SK-N-MC (cell line): ENCODE measurements at regions not wholly inside any gene's neighbourhood (a gene's known extent, or its start where the extent isn't known, plus 50 kb on each side); places are given as distances from the start of the nearest gene placed in this dataset.

Experiments used
- EZH2 ChIP-seq: fragments of 200-600 bp; sonication (generic); IDR thresholded peaks from one replicate; pipeline ENCODE4 v1.6.1; 2017; ENCODE audit warnings: antibody characterized with exemption
- FOXP2 ChIP-seq: optimal IDR thresholded peaks from 2 replicates; pipeline ENCODE3; 2011; ENCODE audit warnings: mild to moderate bottlenecking, moderate library complexity; ENCODE audit not compliant: insufficient read depth; ENCODE audit errors: extremely low read length, control extremely low read depth
- POLR2AphosphoS5 ChIP-seq: IDR thresholded peaks from 2 replicates; pipeline ENCODE4 v1.6.1; 2012; ENCODE audit warnings: mild to moderate bottlenecking, low read depth, low read length, borderline replicate concordance

GRCh38 chrX:38935561-38935960, 134.3 kb downstream of the MID1IP1 start:
- TF ChIP-seq POLR2AphosphoS5: no peak
- no peak for TF ChIP-seq EZH2
- TF ChIP-seq FOXP2: no peak
